MCF 10A (cell line): ENCODE measurements at regions not wholly inside any gene's neighbourhood (a gene's known extent, or its start where the extent isn't known, plus 50 kb on each side); places are given as distances from the start of the nearest gene placed in this dataset.

Experiments
- BruUV-seq: library from RNA; stranded (reverse); fragments of 400-500 nt; replicated peaks from 2 replicates; lab custom pipeline; 2021; lab: Mats Ljungman, UMichigan
- CTCF ChIA-PET: fragments of 300-600 bp; sonication (Branson Sonifier 250); formaldehyde crosslinking; extraction: SDS; loops from one replicate; lab custom pipeline; 2021; ENCODE audit warnings: antibody characterized with exemption, inconsistent platforms; lab: Yijun Ruan, JAX
- POLR2A ChIA-PET: fragments of 300-600, 350-650 bp; sonication (Branson Sonifier 250); formaldehyde crosslinking; extraction: SDS; loops from one replicate; lab custom pipeline; 2020; ENCODE audit warnings: antibody characterized with exemption, inconsistent platforms; lab: Yijun Ruan, JAX
- DNase-seq: peaks from one replicate; pipeline ENCODE4 v3.0.0-alpha.2; 2018; ENCODE audit not compliant: unreplicated experiment
- H3K27ac Mint-ChIP-seq: one replicate; pipeline ENCODE4 v1.8.0; 2022; ENCODE audit warnings: mild to moderate bottlenecking, low read depth, mixed read lengths; ENCODE audit not compliant: unreplicated experiment
- H3K27me3 Mint-ChIP-seq: one replicate; pipeline ENCODE4 v1.8.0; 2022; ENCODE audit warnings: mixed read lengths; ENCODE audit not compliant: insufficient read depth, unreplicated experiment
- H3K36me3 Mint-ChIP-seq: one replicate; pipeline ENCODE4 v1.8.0; 2022; ENCODE audit warnings: mild to moderate bottlenecking, moderate library complexity, mixed read lengths; ENCODE audit not compliant: insufficient read depth, unreplicated experiment
- H3K4me1 Mint-ChIP-seq: one replicate; pipeline ENCODE4 v1.8.0; 2022; ENCODE audit warnings: mixed read lengths; ENCODE audit not compliant: insufficient read depth, unreplicated experiment
- H3K4me3 Mint-ChIP-seq: one replicate; pipeline ENCODE4 v1.8.0; 2022; ENCODE audit warnings: mild to moderate bottlenecking, moderate library complexity, mixed read lengths; ENCODE audit not compliant: unreplicated experiment
- H3K9me3 Mint-ChIP-seq: one replicate; pipeline ENCODE4 v1.8.0; 2022; ENCODE audit warnings: mixed read lengths; ENCODE audit not compliant: unreplicated experiment
- CTCF ChIP-seq: fragments of 200-600 bp; IDR thresholded peaks from one replicate; pipeline ENCODE4 v1.8.0; 2022; ENCODE audit warnings: antibody characterized with exemption, mild to moderate bottlenecking; ENCODE audit not compliant: unreplicated experiment
- intact Hi-C: fragments of 100-400 bp; cut with micrococcal nuclease; formaldehyde crosslinking; loops from 2 replicates; pipeline ENCODE4 v1.14.1; 2022

- ChIA-PET CTCF (no interaction called here), POLR2A (no interaction called here)
- H3K9me3 Mint-ChIP-seq = peaks cover 15% of the 10 kb centered on the region
- intact Hi-C loops = no loop called here
- no peaks in the 10 kb centered on the region for H3K36me3 Mint-ChIP-seq
- H3K4me1 Mint-ChIP-seq = no peaks in the 10 kb centered on the region
- H3K27me3 Mint-ChIP-seq = no peaks in the 10 kb centered on the region
- no peak for TF ChIP-seq CTCF
- no peak for DNase-seq
- H3K27ac Mint-ChIP-seq = no peak overlapping the region
- no TSS peak for BruUV-seq
- no peak overlapping the region for H3K4me3 Mint-ChIP-seq
Observed at GRCh38 chr4:130056286-130056685, 960.3 kb downstream of the C4orf33 start.

- intact Hi-C loops = no loop called here
- ChIA-PET POLR2A (interaction anchor here (0.7 kb wide), 1 partner anchor 55 kb away, joined by 3 read pairs; no protein-coding TSS in a partner anchor), CTCF (no interaction called here)
- H3K36me3 Mint-ChIP-seq = no peaks in the 10 kb centered on the region
- H3K27ac Mint-ChIP-seq = no peak overlapping the region
- DNase-seq = no peak
- BruUV-seq = no TSS peak
- H3K4me1 Mint-ChIP-seq = no peaks in the 10 kb centered on the region
- no peak for TF ChIP-seq CTCF
- no peak overlapping the region for H3K4me3 Mint-ChIP-seq
- H3K9me3 Mint-ChIP-seq = no peaks in the 10 kb centered on the region
- no peaks in the 10 kb centered on the region for H3K27me3 Mint-ChIP-seq
Observed at GRCh38 chr4:130064471-130064870, 968.5 kb downstream of the C4orf33 start.

GRCh38 chr4:130067419-130067818, 971.5 kb downstream of the C4orf33 start:
- TF ChIP-seq CTCF = no peak
- intact Hi-C loops = no loop called here
- POLR2A ChIA-PET = no interaction called here
- Mint-ChIP-seq H3K27me3 (no peaks in the 10 kb centered on the region), H3K9me3 (no peaks in the 10 kb centered on the region), H3K36me3 (no peaks in the 10 kb centered on the region), H3K27ac (no peak overlapping the region), H3K4me3 (no peak overlapping the region), H3K4me1 (no peaks in the 10 kb centered on the region)
- CTCF ChIA-PET = no interaction called here
- BruUV-seq = no TSS peak
- no peak for DNase-seq

- TF ChIP-seq CTCF = no peak
- no peak overlapping the region for H3K27ac Mint-ChIP-seq
- BruUV-seq = no TSS peak
- no peaks in the 10 kb centered on the region for H3K4me1 Mint-ChIP-seq
- no peaks in the 10 kb centered on the region for H3K9me3 Mint-ChIP-seq
- intact Hi-C loops = no loop called here
- POLR2A ChIA-PET = no interaction called here
- H3K36me3 Mint-ChIP-seq = no peaks in the 10 kb centered on the region
- CTCF ChIA-PET = no interaction called here
- no peak overlapping the region for H3K4me3 Mint-ChIP-seq
- DNase-seq = no peak
- no peaks in the 10 kb centered on the region for H3K27me3 Mint-ChIP-seq
Observed at GRCh38 chr4:130068072-130068471, 972.1 kb downstream of the C4orf33 start.
